Kidney tubule cell (primary cell): ENCODE measurements at regions not wholly inside any gene's neighbourhood (a gene's known extent, or its start where the extent isn't known, plus 50 kb on each side); places are given as distances from the start of the nearest gene placed in this dataset.

Experiments used
- DNase-seq: peaks from one replicate; pipeline ENCODE4 v3.0.0-alpha.2; 2018; ENCODE audit warnings: low spot score

- DNase-seq: peak; percentile 49
These were observed 475.0 kb downstream of the TUSC7 start for GRCh38 chr3:117184574-117184973.

GRCh38 chr3:117191245-117191644 lies 481.7 kb downstream of the TUSC7 start:
- DNase-seq: no peak

GRCh38 chr3:117192888-117193287 lies 483.3 kb downstream of the TUSC7 start:
- DNase-seq: peak; percentile 62

- DNase-seq: peak; percentile 4
These were observed 483.8 kb downstream of the TUSC7 start for GRCh38 chr3:117193390-117193789.

- DNase-seq: no peak
These were observed 485.5 kb downstream of the TUSC7 start for GRCh38 chr3:117195034-117195433.

- DNase-seq: no peak
These were observed 491.4 kb downstream of the TUSC7 start for GRCh38 chr3:117200962-117201361.

GRCh38 chr3:117201901-117202774 lies 492.6 kb downstream of the TUSC7 start:
- no peak for DNase-seq

GRCh38 chr3:117217355-117217754 lies 507.8 kb downstream of the TUSC7 start:
- DNase-seq: peak; percentile 72

- DNase-seq: no peak
These were observed 508.3 kb downstream of the TUSC7 start for GRCh38 chr3:117217760-117218316.

- DNase-seq: peak; percentile 22
These were observed 509.1 kb downstream of the TUSC7 start for GRCh38 chr3:117218641-117219048.

GRCh38 chr3:117219296-117219695 lies 509.7 kb downstream of the TUSC7 start:
- no peak for DNase-seq

GRCh38 chr3:117226932-117227331 lies 517.4 kb downstream of the TUSC7 start:
- DNase-seq: no peak

GRCh38 chr3:117228466-117228865 lies 518.9 kb downstream of the TUSC7 start:
- DNase-seq: no peak

GRCh38 chr3:117230924-117231323 lies 521.3 kb downstream of the TUSC7 start:
- no peak for DNase-seq

- no peak for DNase-seq
These were observed 524.8 kb downstream of the TUSC7 start for GRCh38 chr3:117234331-117234730.

GRCh38 chr3:117235304-117235703 lies 525.7 kb downstream of the TUSC7 start:
- no peak for DNase-seq

GRCh38 chr3:117238806-117239205 lies 529.2 kb downstream of the TUSC7 start:
- no peak for DNase-seq

GRCh38 chr3:117243657-117244056 lies 534.1 kb downstream of the TUSC7 start:
- no peak for DNase-seq

GRCh38 chr3:117246771-117247555 lies 537.4 kb downstream of the TUSC7 start:
- DNase-seq: peak; percentile 54

GRCh38 chr3:117248153-117248552 lies 538.6 kb downstream of the TUSC7 start:
- no peak for DNase-seq

- DNase-seq: peak; percentile 85
These were observed 542.6 kb downstream of the TUSC7 start for GRCh38 chr3:117252208-117252607.

- DNase-seq: peak; percentile 2
These were observed 543.1 kb downstream of the TUSC7 start for GRCh38 chr3:117252651-117253050.

GRCh38 chr3:117253636-117254035 lies 544.1 kb downstream of the TUSC7 start:
- DNase-seq: no peak
